ENCODE measurements at regions not wholly inside any gene's neighbourhood (a gene's known extent, or its start where the extent isn't known, plus 50 kb on each side); places are given as distances from the start of the nearest gene placed in this dataset.

DNA sequence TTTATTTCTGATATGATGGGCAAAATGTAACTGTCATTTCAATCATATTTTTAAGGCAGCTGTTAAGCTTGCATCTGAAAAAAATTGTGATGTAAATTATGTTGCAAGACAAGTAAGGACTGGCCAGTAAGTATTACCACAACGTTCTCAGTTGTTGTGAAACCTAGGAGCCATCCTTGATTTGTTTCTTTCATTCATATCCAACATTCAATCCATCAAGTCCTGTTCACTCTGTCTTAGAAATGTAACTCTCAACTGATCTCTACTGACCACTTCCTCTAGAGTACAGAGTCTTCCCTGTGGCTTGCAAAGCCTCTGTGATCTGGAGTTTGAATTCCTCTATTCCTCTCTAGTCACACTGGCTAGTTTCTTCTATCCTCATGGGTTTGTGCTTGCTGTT lies 161.4 kb upstream of the MAD2L1 start:
- Mint-ChIP-seq H3K27me3 (ENCODE audit: low read depth) (no peaks in the 10 kb centered on the region), H3K4me3 (no peak overlapping the region), H3K9me3 (peaks cover 6% of the 10 kb centered on the region), H3K4me1 (peaks cover 43% of the 10 kb centered on the region), H3K36me3 (peaks cover 6% of the 10 kb centered on the region), H3K27ac (peak overlapping the region; percentile 15)
- DNase-seq (ENCODE audit: low spot score in 2 of 2, unreplicated experiment in 2 of 2) = no peak
- TF ChIP-seq, protein P1, sequence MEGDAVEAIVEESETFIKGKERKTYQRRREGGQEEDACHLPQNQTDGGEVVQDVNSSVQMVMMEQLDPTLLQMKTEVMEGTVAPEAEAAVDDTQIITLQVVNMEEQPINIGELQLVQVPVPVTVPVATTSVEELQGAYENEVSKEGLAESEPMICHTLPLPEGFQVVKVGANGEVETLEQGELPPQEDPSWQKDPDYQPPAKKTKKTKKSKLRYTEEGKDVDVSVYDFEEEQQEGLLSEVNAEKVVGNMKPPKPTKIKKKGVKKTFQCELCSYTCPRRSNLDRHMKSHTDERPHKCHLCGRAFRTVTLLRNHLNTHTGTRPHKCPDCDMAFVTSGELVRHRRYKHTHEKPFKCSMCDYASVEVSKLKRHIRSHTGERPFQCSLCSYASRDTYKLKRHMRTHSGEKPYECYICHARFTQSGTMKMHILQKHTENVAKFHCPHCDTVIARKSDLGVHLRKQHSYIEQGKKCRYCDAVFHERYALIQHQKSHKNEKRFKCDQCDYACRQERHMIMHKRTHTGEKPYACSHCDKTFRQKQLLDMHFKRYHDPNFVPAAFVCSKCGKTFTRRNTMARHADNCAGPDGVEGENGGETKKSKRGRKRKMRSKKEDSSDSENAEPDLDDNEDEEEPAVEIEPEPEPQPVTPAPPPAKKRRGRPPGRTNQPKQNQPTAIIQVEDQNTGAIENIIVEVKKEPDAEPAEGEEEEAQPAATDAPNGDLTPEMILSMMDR (IDR thresholded peaks at IDR 0.05; ENCODE audit: unreplicated experiment) = no peak

- peak overlapping the region; percentile 47 for H3K27ac Mint-ChIP-seq
These were observed 160.9 kb upstream of the MAD2L1 start for GRCh38 chr4:120227554-120227953.

DNA sequence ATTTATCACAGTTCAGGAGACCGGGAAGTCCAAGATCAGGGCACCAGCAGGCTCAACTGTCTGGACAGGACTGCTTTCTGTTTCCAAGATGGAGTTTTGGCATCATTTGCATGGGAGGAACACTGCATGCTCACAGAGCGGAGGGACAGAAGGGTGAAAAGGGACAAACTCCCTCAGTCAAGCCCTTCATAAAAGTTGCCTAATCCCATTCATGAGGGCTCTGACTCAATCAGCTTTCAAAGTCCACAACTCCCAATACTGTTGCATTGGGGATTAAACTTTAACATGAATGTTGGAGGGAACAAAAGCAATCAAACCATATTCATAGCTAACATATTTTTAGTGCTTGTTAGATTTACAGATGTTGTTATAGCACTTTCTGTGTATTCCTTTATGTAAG lies 158.9 kb upstream of the MAD2L1 start:
- Mint-ChIP-seq H3K9me3 (peaks cover 25% of the 10 kb centered on the region), H3K27me3 (ENCODE audit: low read depth) (no peaks in the 10 kb centered on the region), H3K4me1 (peaks cover 32% of the 10 kb centered on the region), H3K27ac (no peak overlapping the region), H3K4me3 (no peak overlapping the region), H3K36me3 (peaks cover 9% of the 10 kb centered on the region)
- no peak for DNase-seq (ENCODE audit: low spot score in 2 of 2, unreplicated experiment in 2 of 2)
- TF ChIP-seq, protein P1 (IDR thresholded peaks at IDR 0.05; ENCODE audit: unreplicated experiment) = no peak

More at GRCh38 chr4:120227554-120227953, 160.9 kb upstream of the MAD2L1 start:
- Mint-ChIP-seq H3K27me3 (ENCODE audit: low read depth) (no peaks in the 10 kb centered on the region), H3K9me3 (peaks cover 10% of the 10 kb centered on the region), H3K4me3 (no peak overlapping the region), H3K4me1 (peaks cover 43% of the 10 kb centered on the region), H3K36me3 (peaks cover 9% of the 10 kb centered on the region)
- TF ChIP-seq, protein P1 (IDR thresholded peaks at IDR 0.05; ENCODE audit: unreplicated experiment) = no peak
- no peak for DNase-seq (ENCODE audit: low spot score in 2 of 2, unreplicated experiment in 2 of 2)

DNA sequence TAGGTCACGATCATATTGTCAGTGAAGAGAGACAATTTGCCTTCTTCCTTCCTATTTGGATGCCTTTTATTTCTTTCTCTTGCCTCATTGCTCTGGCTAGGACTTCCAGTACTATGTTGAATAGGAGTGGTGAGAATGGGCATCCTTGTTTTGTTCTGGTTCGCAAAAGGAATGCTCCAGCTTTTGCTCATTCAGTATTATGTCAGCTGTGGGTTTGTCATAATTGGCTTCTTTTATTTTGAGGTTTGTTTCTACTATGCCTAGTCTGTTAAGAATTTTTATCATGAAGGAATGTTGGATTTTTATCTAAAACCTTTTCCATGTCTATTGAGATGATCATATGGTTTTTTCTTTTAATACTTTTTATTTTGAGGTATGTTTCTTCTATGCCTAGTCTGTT lies 152.3 kb upstream of the MAD2L1 start:
- Mint-ChIP-seq H3K4me3 (no peak overlapping the region), H3K27ac (no peak overlapping the region), H3K4me1 (no peaks in the 10 kb centered on the region), H3K9me3 (peaks cover 44% of the 10 kb centered on the region), H3K27me3 (ENCODE audit: low read depth) (no peaks in the 10 kb centered on the region), H3K36me3 (peaks cover 15% of the 10 kb centered on the region)
- TF ChIP-seq, protein P1 (IDR thresholded peaks at IDR 0.05; ENCODE audit: unreplicated experiment) = no peak
- DNase-seq (ENCODE audit: low spot score in 2 of 2, unreplicated experiment in 2 of 2) = no peak

- Mint-ChIP-seq H3K9me3 (peaks cover 17% of the 10 kb centered on the region), H3K27me3 (ENCODE audit: low read depth) (no peaks in the 10 kb centered on the region), H3K27ac (no peak overlapping the region), H3K4me3 (no peak overlapping the region), H3K4me1 (no peaks in the 10 kb centered on the region), H3K36me3 (peaks cover 8% of the 10 kb centered on the region)
- DNase-seq (ENCODE audit: low spot score in 2 of 2, unreplicated experiment in 2 of 2) = no peak
- TF ChIP-seq, protein P1 (IDR thresholded peaks at IDR 0.05; ENCODE audit: unreplicated experiment) = no peak
These were observed 148.7 kb upstream of the MAD2L1 start for GRCh38 chr4:120215350-120215749.
